ENCODE measurements at regions not wholly inside any gene's neighbourhood (a gene's known extent, or its start where the extent isn't known, plus 50 kb on each side); places are given as distances from the start of the nearest gene placed in this dataset.

DNA sequence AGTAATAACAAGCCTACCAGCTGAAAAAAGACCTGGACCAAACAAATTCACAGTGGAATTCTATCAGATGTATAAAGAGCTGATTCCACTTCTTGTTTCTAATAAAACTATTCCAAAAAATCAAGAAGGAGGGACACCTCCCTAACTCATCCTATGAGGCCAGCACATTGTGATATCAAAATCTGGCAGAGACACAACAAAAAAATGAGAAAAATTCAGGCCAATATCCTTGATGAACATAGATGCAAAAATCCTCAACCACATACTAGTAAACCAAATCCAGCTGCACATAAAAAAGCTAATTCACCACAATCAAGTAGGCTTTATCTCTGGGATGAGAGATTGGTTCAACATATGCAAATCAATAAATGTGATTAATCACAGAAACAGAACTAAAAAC, 147.9 kb upstream of the NEIL3 start:
- intact Hi-C loops (cut with DNase I): no loop called here
- TF ChIP-seq, protein P1, sequence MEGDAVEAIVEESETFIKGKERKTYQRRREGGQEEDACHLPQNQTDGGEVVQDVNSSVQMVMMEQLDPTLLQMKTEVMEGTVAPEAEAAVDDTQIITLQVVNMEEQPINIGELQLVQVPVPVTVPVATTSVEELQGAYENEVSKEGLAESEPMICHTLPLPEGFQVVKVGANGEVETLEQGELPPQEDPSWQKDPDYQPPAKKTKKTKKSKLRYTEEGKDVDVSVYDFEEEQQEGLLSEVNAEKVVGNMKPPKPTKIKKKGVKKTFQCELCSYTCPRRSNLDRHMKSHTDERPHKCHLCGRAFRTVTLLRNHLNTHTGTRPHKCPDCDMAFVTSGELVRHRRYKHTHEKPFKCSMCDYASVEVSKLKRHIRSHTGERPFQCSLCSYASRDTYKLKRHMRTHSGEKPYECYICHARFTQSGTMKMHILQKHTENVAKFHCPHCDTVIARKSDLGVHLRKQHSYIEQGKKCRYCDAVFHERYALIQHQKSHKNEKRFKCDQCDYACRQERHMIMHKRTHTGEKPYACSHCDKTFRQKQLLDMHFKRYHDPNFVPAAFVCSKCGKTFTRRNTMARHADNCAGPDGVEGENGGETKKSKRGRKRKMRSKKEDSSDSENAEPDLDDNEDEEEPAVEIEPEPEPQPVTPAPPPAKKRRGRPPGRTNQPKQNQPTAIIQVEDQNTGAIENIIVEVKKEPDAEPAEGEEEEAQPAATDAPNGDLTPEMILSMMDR (IDR thresholded peaks at IDR 0.05): no peak
- no peaks in the 10 kb centered on the region for H3K4me1 ChIP-seq
- ATAC-seq (no peak), DNase-seq (no peak)
- no peak overlapping the region for H3K4me3 ChIP-seq
- H3K27me3 ChIP-seq (ENCODE audit: insufficient read depth in 3 of 3, low read length in 2 of 3): no peaks in the 10 kb centered on the region
- H3K27ac ChIP-seq: no peak overlapping the region
- no peaks in the 10 kb centered on the region for H3K9me3 ChIP-seq
- H3K36me3 ChIP-seq (ENCODE audit: insufficient read depth in 1 of 2, low read depth in 1 of 2): no peaks in the 10 kb centered on the region

DNA sequence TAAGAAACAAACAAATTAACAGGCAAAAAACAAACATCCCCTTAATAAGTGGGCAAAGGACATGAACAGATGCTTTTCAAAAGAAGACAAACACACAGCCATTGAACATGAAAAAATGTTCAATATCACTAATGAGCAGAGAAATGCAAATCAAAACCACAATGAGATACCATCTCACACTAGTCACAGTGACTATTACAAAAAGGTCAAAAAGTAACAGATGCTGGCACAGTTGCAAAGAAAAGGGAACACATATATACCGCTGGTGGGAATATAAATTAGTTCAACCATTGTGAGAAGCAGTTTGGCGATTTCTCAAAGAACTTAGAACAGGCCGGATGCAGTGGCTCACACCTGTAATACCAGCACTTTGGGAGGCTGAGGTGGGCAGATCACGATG, 146.1 kb upstream of the NEIL3 start:
- TF ChIP-seq, protein P1 (IDR thresholded peaks at IDR 0.05): no peak
- DNase-seq (no peak), ATAC-seq (no peak)
- Histone ChIP-seq H3K27me3 (ENCODE audit: insufficient read depth in 3 of 3, low read length in 2 of 3) (no peaks in the 10 kb centered on the region), H3K4me3 (no peak overlapping the region), H3K27ac (no peak overlapping the region), H3K4me1 (no peaks in the 10 kb centered on the region), H3K36me3 (ENCODE audit: insufficient read depth in 1 of 2, low read depth in 1 of 2) (no peaks in the 10 kb centered on the region), H3K9me3 (no peaks in the 10 kb centered on the region)
- WGBS, 3 donors: 89 to 91% (median 90%) methylated on average over 4 of the region's 4 CpGs
- intact Hi-C loops (cut with DNase I): no loop called here

DNA sequence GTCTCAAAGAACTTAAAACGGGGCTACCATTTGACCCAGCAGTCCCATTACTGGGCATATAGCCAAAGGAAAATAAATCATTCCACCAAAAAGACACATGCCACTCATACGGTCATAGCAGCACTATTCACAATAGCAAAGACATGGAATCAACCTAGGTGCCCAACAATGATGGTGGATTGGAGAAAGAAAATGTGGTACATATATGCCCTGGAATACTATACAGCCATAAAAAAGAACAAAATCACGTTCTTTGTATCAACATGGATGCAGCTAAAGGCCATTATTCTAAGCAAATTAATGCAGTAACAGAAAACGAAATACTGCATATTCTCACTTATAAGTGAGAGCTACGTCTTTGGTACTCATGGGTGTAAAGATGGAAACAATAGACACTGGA, 138.1 kb upstream of the NEIL3 start:
- 73 to 77% (median 73%) methylated on average over 5 of the region's 5 CpGs for WGBS, 3 donors
- DNase-seq (no peak), ATAC-seq (no peak)
- no peaks in the 10 kb centered on the region for H3K27me3 ChIP-seq (ENCODE audit: insufficient read depth in 3 of 3, low read length in 2 of 3)
- H3K4me3 ChIP-seq: no peak overlapping the region
- no peaks in the 10 kb centered on the region for H3K36me3 ChIP-seq (ENCODE audit: insufficient read depth in 1 of 2, low read depth in 1 of 2)
- H3K4me1 ChIP-seq: no peaks in the 10 kb centered on the region
- no peak overlapping the region for H3K27ac ChIP-seq
- intact Hi-C loops (cut with DNase I): no loop called here
- TF ChIP-seq, protein P1 (IDR thresholded peaks at IDR 0.05): no peak
- H3K9me3 ChIP-seq: peaks cover 17% of the 10 kb centered on the region

DNA sequence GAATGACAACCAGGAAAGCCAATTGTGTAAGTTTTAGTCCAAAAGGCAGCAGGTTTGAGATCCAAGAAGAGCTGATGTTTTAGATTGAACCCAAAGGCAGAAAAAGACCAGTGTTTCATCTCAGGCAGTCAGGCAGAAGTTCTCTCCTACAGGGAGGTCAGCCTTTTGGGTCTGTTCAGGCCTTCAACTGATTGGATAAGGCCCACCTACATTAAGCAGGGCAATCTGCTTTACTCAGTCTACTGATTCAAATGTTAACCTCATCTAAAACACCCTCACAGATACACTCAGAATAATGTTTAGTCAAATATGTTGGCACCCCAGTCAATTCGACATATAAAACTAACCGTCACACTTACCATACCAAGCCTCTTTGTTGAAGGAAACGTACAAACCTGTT, 134.2 kb upstream of the NEIL3 start:
- DNase-seq (no peak), ATAC-seq (no peak)
- intact Hi-C loops (cut with DNase I): no loop called here
- Histone ChIP-seq H3K27ac (no peak overlapping the region), H3K4me3 (no peak overlapping the region), H3K27me3 (ENCODE audit: insufficient read depth in 3 of 3, low read length in 2 of 3) (no peaks in the 10 kb centered on the region), H3K36me3 (ENCODE audit: insufficient read depth in 1 of 2, low read depth in 1 of 2) (no peaks in the 10 kb centered on the region), H3K9me3 (peaks cover 17% of the 10 kb centered on the region), H3K4me1 (no peaks in the 10 kb centered on the region)
- WGBS, 3 donors: 83 to 94% (median 87%) methylated on average over 3 of the region's 3 CpGs
- TF ChIP-seq, protein P1 (IDR thresholded peaks at IDR 0.05): no peak

DNA sequence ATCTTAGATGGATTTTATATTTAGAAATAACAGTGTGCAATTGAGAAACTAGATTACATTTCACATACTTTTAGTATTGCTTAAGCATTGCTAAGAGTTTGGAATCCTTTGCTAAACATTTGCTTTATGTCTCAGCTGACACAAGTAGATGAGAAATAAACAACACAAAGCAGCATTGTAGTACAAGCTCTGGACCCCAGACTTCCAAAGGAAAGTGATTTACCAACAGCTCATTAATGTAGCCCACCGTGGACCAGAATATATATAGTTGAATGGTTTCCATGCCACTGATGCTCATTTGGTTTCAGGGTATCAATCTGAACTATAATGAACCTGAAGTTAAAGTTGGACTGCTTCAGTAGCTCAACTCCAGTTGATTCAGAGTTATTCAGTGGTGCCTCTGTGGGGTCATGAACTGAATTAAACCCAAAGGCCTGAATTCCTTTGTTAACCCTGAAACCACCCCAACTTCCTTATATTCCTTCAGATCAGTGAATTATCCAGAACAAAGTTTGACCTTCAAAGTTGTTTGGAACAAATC, 132.1 kb upstream of the NEIL3 start:
- WGBS, 3 donors: 54 to 65% (median 59%) methylated on average over 1 of the region's 1 CpG

More for the DNA sequence above, 132.1 kb upstream of the NEIL3 start:
- Histone ChIP-seq H3K36me3 (ENCODE audit: insufficient read depth in 1 of 2, low read depth in 1 of 2) (no peaks in the 10 kb centered on the region), H3K27me3 (ENCODE audit: insufficient read depth in 3 of 3, low read length in 2 of 3) (no peaks in the 10 kb centered on the region), H3K27ac (no peak overlapping the region), H3K4me3 (no peak overlapping the region), H3K9me3 (peaks cover 10% of the 10 kb centered on the region), H3K4me1 (no peaks in the 10 kb centered on the region)
- DNase-seq (no peak), ATAC-seq (no peak)
- TF ChIP-seq, protein P1 (IDR thresholded peaks at IDR 0.05): no peak
- intact Hi-C loops (cut with DNase I): no loop called here

Measured in psoas muscle (tissue), 7 donors.